Tibial artery (tissue), 4 donors: ENCODE measurements at regions not wholly inside any gene's neighbourhood (a gene's known extent, or its start where the extent isn't known, plus 50 kb on each side); places are given as distances from the start of the nearest gene placed in this dataset.

ENCODE experiments used
- DNase-seq, 2 donors: peaks; one replicate each; pipeline ENCODE4 v3.0.0-alpha.2; 2019
- H3K27ac ChIP-seq, 2 donors: fragments of 200-600 bp; sonication (generic) in 1 of 2; 1 replicate in 1 of 2; 2 replicates in 1 of 2; pipeline ENCODE4 v1.5.1; 2018 to 2019; ENCODE audit warnings: mild to moderate bottlenecking in 1 of 2
- H3K27me3 ChIP-seq, 2 donors: fragments of 200-600 bp; sonication (generic) in 1 of 2; one replicate each; pipeline versions ENCODE4 v1.5.1 to v1.6.0; 2016 to 2019
- H3K36me3 ChIP-seq, 3 donors: fragments of 200-600 bp; sonication (generic) in 2 of 3; one replicate each; pipeline ENCODE4 v1.5.1; 2016 to 2019; ENCODE audit warnings: mild to moderate bottlenecking in 2 of 3
- H3K4me1 ChIP-seq, 4 donors: fragments of 200-600 bp; sonication (generic) in 2 of 4; 1 replicate in 3 of 4; 2 replicates in 1 of 4; pipeline ENCODE4 v1.5.1; 2016 to 2019
- H3K4me3 ChIP-seq, 2 donors: fragments of 200-600 bp; sonication (generic) in 1 of 2; 1 replicate in 1 of 2; 2 replicates in 1 of 2; pipeline ENCODE4 v1.5.1; 2018 to 2019; ENCODE audit warnings: mild to moderate bottlenecking in 2 of 2
- H3K9me3 ChIP-seq, 3 donors: fragments of 200-600 bp; sonication (generic) in 1 of 3; one replicate each; pipeline ENCODE4 v1.5.1; 2016 to 2019
- intact Hi-C: fragments of 100-400 bp; cut with DNase I; formaldehyde crosslinking; loops from one replicate; pipeline ENCODE4 v1.15.0; 2023; ENCODE audit warnings: low total_unique reads
- TF ChIP-seq, protein P1 (sequence below), 2 experiments: fragments of 200-600 bp in 1 of 2; fragments of 450-650 bp in 1 of 2; IDR thresholded peaks; one replicate each; pipeline ENCODE4 v1.5.1; 2017 to 2019; ENCODE audit warnings: antibody characterized with exemption in 2 of 2, mild to moderate bottlenecking in 1 of 2, moderate library complexity in 1 of 2

DNA sequence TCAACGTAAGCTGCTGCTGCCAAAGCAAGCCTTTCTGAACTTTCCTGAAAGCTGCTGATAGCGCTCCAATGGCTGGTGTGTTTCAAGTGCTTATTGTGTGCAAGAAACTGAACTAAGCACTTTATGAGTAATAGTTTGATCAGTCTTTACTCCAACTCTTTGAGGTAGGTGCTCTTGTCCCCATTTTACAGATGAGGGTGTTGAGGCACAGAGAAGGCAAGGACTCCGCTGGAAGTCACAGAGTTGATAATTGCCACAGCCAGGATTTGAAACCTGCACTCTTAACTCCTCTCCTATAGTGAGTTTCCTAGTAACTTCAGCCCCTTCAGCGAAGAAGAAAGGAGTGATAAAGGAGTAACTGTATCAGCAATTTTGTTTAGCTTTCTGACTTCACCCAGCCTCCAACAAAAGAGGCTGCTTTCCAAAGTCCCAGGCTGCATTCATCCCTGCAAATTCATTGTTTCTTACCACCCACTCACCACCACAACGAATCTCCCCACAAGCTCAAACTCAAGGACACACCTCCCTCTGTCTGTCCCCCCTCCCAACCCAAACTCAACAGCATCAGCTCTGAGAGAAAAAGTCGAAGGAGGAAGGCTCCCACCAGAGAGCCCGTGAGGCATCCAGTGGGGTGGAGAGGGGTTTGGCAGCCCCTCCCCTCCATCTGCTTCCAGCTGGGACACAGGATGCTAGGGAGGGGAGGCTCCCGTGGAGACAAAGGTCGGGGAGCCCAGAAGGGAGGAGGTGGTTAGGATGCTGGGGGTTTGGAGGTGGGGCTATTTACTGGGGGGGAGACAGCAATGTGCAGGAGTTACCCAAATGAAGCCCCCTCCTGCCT is 139.6 kb downstream of the NAV1 start:
- Histone ChIP-seq H3K4me3 (no peak overlapping the region), H3K4me1 (peaks cover 0 to 19% (median 3%) of the 10 kb centered on the region in 4 donors), H3K36me3 (no peaks in the 10 kb centered on the region), H3K9me3 (no peaks in the 10 kb centered on the region), H3K27ac (no peak overlapping the region), H3K27me3 (no peaks in the 10 kb centered on the region)
- intact Hi-C loops, result no loop called here
- DNase-seq, result no peak
- TF ChIP-seq, protein P1, sequence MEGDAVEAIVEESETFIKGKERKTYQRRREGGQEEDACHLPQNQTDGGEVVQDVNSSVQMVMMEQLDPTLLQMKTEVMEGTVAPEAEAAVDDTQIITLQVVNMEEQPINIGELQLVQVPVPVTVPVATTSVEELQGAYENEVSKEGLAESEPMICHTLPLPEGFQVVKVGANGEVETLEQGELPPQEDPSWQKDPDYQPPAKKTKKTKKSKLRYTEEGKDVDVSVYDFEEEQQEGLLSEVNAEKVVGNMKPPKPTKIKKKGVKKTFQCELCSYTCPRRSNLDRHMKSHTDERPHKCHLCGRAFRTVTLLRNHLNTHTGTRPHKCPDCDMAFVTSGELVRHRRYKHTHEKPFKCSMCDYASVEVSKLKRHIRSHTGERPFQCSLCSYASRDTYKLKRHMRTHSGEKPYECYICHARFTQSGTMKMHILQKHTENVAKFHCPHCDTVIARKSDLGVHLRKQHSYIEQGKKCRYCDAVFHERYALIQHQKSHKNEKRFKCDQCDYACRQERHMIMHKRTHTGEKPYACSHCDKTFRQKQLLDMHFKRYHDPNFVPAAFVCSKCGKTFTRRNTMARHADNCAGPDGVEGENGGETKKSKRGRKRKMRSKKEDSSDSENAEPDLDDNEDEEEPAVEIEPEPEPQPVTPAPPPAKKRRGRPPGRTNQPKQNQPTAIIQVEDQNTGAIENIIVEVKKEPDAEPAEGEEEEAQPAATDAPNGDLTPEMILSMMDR (IDR thresholded peaks at IDR 0.05), result no peak

- TF ChIP-seq, protein P1 (IDR thresholded peaks at IDR 0.05), result no peak
- DNase-seq, result peak; percentile 55 to 78
- H3K27ac ChIP-seq, result no peak overlapping the region
- H3K4me1 ChIP-seq, result peaks cover 0 to 3% (median 1%) of the 10 kb centered on the region in 4 donors
- H3K27me3 ChIP-seq, result no peaks in the 10 kb centered on the region
- no peak overlapping the region for H3K4me3 ChIP-seq
- H3K9me3 ChIP-seq, result no peaks in the 10 kb centered on the region
- intact Hi-C loops, result no loop called here
- no peaks in the 10 kb centered on the region for H3K36me3 ChIP-seq
Observed at GRCh38 chr1:201681375-201681774, 142.4 kb downstream of the NAV1 start.

GRCh38 chr1:201682964-201683363 is 144.0 kb downstream of the NAV1 start:
- intact Hi-C loops, result no loop called here
- H3K27me3 ChIP-seq, result no peaks in the 10 kb centered on the region
- TF ChIP-seq, protein P1 (IDR thresholded peaks at IDR 0.05), result no peak

GRCh38 chr1:201683397-201683796 is 144.5 kb downstream of the NAV1 start:
- H3K36me3 ChIP-seq, result no peaks in the 10 kb centered on the region
- no peaks in the 10 kb centered on the region for H3K4me1 ChIP-seq
- intact Hi-C loops, result no loop called here
- no peak for DNase-seq
- no peaks in the 10 kb centered on the region for H3K9me3 ChIP-seq
- H3K27me3 ChIP-seq, result no peaks in the 10 kb centered on the region
- TF ChIP-seq, protein P1 (IDR thresholded peaks at IDR 0.05), result no peak
- no peak overlapping the region for H3K4me3 ChIP-seq
- no peak overlapping the region for H3K27ac ChIP-seq

More at GRCh38 chr1:201682964-201683363, 144.0 kb downstream of the NAV1 start:
- Histone ChIP-seq H3K4me3 (no peak overlapping the region), H3K4me1 (no peaks in the 10 kb centered on the region), H3K9me3 (no peaks in the 10 kb centered on the region), H3K27ac (no peak overlapping the region), H3K36me3 (no peaks in the 10 kb centered on the region)
- DNase-seq, result no peak

- Histone ChIP-seq H3K27me3 (no peaks in the 10 kb centered on the region), H3K9me3 (no peaks in the 10 kb centered on the region), H3K27ac (no peak overlapping the region), H3K4me1 (no peaks in the 10 kb centered on the region), H3K4me3 (no peak overlapping the region), H3K36me3 (no peaks in the 10 kb centered on the region)
- intact Hi-C loops, result no loop called here
- no peak for DNase-seq
- TF ChIP-seq, protein P1 (IDR thresholded peaks at IDR 0.05), result no peak
Observed at GRCh38 chr1:201685485-201685884, 143.5 kb upstream of the IPO9 start.
